GM23248 (cell line): ENCODE measurements at regions not wholly inside any gene's neighbourhood (a gene's known extent, or its start where the extent isn't known, plus 50 kb on each side); places are given as distances from the start of the nearest gene placed in this dataset.
"Not testable (repeated sequence)": the region's sequence is repeated elsewhere in the genome, so short reads cannot be mapped to it uniquely, and the experiment has no call there.

Experiments used
- EZH2 ChIP-seq: fragments of 200-600 bp; sonication (generic); IDR thresholded peaks from 2 replicates; pipeline ENCODE4 v1.6.1; 2018; ENCODE audit warnings: antibody characterized with exemption, mild to moderate bottlenecking; ENCODE audit not compliant: insufficient read depth, poor library complexity, severe bottlenecking
- EZH2phosphoT487 ChIP-seq: fragments of 200-600 bp; sonication (generic); IDR thresholded peaks from 2 replicates; pipeline ENCODE4 v1.6.1; 2018; ENCODE audit warnings: antibody characterized with exemption, moderate library complexity, mild to moderate bottlenecking, low read depth; ENCODE audit not compliant: insufficient read depth

DNA sequence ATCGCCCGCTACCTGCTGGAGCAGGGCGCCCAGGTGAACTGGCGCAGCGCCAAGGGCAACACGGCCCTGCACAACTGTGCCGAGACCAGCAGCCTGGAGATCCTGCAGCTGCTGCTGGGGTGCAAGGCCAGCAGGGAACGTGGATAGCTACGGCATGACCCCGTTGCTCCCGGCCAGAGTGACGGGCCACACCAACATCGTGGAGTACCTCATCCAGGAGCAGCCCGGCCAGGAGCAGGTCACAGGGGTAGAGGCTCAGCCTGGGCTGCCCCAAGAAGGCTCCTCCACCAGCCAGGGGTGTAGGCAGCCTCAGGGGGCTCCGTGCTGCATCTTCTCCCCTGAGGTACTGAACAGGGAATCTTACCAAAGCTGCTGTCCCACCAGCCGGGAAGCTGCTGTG, 515.9 kb downstream of the TUBA3C start:
- not testable (repeated sequence) for TF ChIP-seq EZH2, EZH2phosphoT487
